Gastrocnemius medialis (tissue), 4 donors: ENCODE measurements at regions not wholly inside any gene's neighbourhood (a gene's known extent, or its start where the extent isn't known, plus 50 kb on each side); places are given as distances from the start of the nearest gene placed in this dataset.

ENCODE experiments used
- CTCF ChIP-seq, 5 experiments: fragments of 450-650 bp in 3 of 5; fragments of 200-600 bp in 2 of 5; sonication (generic) in 2 of 5; IDR thresholded peaks in 4 of 5; conservative IDR thresholded peaks in 1 of 5; 1 replicate in 4 of 5; 2 replicates in 1 of 5; pipeline ENCODE4 v1.5.1; 2016 to 2019; ENCODE audit warnings: antibody characterized with exemption in 5 of 5, mild to moderate bottlenecking in 3 of 5, moderate library complexity in 3 of 5
- POLR2A ChIP-seq, 2 donors: fragments of 450-650 bp; IDR thresholded peaks; one replicate each; pipeline ENCODE4 v1.6.1; 2017; ENCODE audit warnings: antibody characterized with exemption in 2 of 2, mild to moderate bottlenecking in 2 of 2, moderate library complexity in 2 of 2

- no peak for TF ChIP-seq CTCF (IDR thresholded peaks at IDR 0.05 in 4 of 5, conservative IDR thresholded peaks at IDR 0.05 in 1 of 5)
- TF ChIP-seq POLR2A (IDR thresholded peaks at IDR 0.05): no peak
Measured at GRCh38 chr2:206212673-206213513, 53.2 kb downstream of the EEF1B2 start.
